ENCODE measurements at regions not wholly inside any gene's neighbourhood (a gene's known extent, or its start where the extent isn't known, plus 50 kb on each side); places are given as distances from the start of the nearest gene placed in this dataset.

DNA sequence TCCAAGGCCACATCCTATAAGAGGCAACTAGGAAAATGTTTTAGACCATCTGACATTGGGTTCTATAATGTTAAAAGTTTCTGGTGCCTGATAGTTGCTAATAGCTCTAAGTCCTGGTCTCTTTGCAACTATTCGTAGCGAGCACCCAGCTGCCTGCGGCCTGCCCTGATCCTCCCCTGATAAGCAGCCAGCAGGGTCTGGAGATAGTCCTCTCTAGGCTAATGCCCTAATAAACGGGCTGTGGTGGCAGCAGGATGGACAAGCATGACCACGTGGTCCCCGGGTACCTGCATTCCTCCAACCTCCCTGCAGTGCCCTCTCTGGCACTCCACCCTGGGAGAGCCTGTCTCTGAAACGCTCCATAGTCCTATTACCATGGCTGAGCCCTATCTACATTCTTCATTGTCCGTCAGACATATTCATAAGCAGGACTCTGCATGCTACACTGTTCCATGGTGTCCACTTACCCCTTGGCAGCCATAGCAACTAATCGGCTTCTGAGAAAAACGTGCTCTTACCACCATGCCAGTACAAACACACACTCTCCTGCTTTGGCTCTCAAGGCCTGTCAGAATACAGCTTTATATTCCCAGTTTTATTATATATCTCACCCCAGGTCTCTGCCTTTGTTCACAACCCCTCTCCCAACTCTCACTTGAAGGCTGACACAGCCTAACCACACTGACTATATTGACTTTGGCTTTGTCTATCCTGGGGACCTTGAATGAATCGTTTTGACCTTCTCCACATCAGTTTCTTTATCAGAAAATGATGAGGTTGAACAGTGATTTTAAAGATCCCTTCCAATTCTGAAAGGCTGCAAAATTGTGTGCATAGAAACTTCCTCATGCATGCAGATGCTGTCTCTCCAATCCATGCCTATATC lies 49.9 kb upstream of the DAPK1 start:
- ChIA-PET CTCF (no interaction called here), RAD21 (ENCODE audit: low non-redundant PET in 1 of 2, low total read pairs in 2 of 2, uncharacterized antibody in 2 of 2, unreplicated experiment in 2 of 2) (no interaction called here)
- H2AFZ ChIP-seq (ENCODE audit: low read depth, low read length, poor library complexity, severe bottlenecking): no peak overlapping the region

More for the DNA sequence above, 49.9 kb upstream of the DAPK1 start:
- Histone ChIP-seq H3K27me3 (ENCODE audit: insufficient read depth, low read length) (no peaks in the 10 kb centered on the region), H3K79me2 (ENCODE audit: insufficient read depth, low read length) (no peaks in the 10 kb centered on the region), H3K4me1 (ENCODE audit: control insufficient read depth in 1 of 2, insufficient read depth in 2 of 2, low read length in 2 of 2) (no peaks in the 10 kb centered on the region), H3K27ac (ENCODE audit: low read depth, low read length) (no peak overlapping the region), H3K9me3 (ENCODE audit: control insufficient read depth in 1 of 2, insufficient read depth in 1 of 2, low read depth in 1 of 2, low read length in 2 of 2) (no peaks in the 10 kb centered on the region), H4K20me1 (ENCODE audit: insufficient read depth) (no peaks in the 10 kb centered on the region), H3K4me2 (ENCODE audit: low read length) (no peak overlapping the region), H3K9ac (ENCODE audit: low read length) (no peak overlapping the region), H3K36me3 (ENCODE audit: control insufficient read depth in 1 of 2, insufficient read depth in 2 of 2, low read length in 2 of 2) (no peaks in the 10 kb centered on the region), H3K9me2 (ENCODE audit: insufficient read depth) (no peaks in the 10 kb centered on the region), H3K4me3 (replicated peaks in 1 of 2; ENCODE audit: low read depth in 1 of 2, low read length in 2 of 2) (no peak overlapping the region)
- BruUV-seq (replicated peaks): no TSS peak
- no peak for TF ChIP-seq YY1 (IDR thresholded peaks at IDR 0.05; ENCODE audit: extremely low read depth, insufficient replicate concordance, low read depth, low read length)
- no peak for TF ChIP-seq CBX3 (IDR thresholded peaks at IDR 0.05; ENCODE audit: low read depth)
- no peak for TF ChIP-seq RAD21 (IDR thresholded peaks at IDR 0.05; ENCODE audit: low read depth)
- TF ChIP-seq, protein P1, sequence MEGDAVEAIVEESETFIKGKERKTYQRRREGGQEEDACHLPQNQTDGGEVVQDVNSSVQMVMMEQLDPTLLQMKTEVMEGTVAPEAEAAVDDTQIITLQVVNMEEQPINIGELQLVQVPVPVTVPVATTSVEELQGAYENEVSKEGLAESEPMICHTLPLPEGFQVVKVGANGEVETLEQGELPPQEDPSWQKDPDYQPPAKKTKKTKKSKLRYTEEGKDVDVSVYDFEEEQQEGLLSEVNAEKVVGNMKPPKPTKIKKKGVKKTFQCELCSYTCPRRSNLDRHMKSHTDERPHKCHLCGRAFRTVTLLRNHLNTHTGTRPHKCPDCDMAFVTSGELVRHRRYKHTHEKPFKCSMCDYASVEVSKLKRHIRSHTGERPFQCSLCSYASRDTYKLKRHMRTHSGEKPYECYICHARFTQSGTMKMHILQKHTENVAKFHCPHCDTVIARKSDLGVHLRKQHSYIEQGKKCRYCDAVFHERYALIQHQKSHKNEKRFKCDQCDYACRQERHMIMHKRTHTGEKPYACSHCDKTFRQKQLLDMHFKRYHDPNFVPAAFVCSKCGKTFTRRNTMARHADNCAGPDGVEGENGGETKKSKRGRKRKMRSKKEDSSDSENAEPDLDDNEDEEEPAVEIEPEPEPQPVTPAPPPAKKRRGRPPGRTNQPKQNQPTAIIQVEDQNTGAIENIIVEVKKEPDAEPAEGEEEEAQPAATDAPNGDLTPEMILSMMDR (IDR thresholded peaks at IDR 0.05 in 2 of 3, conservative IDR thresholded peaks at IDR 0.05 in 1 of 3; ENCODE audit: borderline replicate concordance in 1 of 3, insufficient read depth in 1 of 3, low read depth in 2 of 3, low read length in 2 of 3): no peak
- no peak for TF ChIP-seq ELF1 (IDR thresholded peaks at IDR 0.05; ENCODE audit: borderline replicate concordance, low read depth)
- no peak for TF ChIP-seq SRF (IDR thresholded peaks at IDR 0.05; ENCODE audit: low read depth)
- no peak for TF ChIP-seq FOSL1 (IDR thresholded peaks at IDR 0.05; ENCODE audit: low read depth)
- TF ChIP-seq SP1 (IDR thresholded peaks at IDR 0.05; ENCODE audit: low read depth): no peak
- TF ChIP-seq, protein P2, sequence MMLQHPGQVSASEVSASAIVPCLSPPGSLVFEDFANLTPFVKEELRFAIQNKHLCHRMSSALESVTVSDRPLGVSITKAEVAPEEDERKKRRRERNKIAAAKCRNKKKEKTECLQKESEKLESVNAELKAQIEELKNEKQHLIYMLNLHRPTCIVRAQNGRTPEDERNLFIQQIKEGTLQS (IDR thresholded peaks at IDR 0.05): no peak
- no peak for TF ChIP-seq CEBPB (IDR thresholded peaks at IDR 0.05; ENCODE audit: low read depth)
- TF ChIP-seq POLR2A (IDR thresholded peaks at IDR 0.05; ENCODE audit: borderline replicate concordance, extremely low read depth, insufficient read depth, insufficient read length): no peak
- TF ChIP-seq TCF7L2 (IDR thresholded peaks at IDR 0.05; ENCODE audit: borderline replicate concordance, extremely low read depth, insufficient read depth, insufficient read length): no peak
- no peak for TF ChIP-seq EGR1 (IDR thresholded peaks at IDR 0.05; ENCODE audit: low read depth)
- TF ChIP-seq EZH2phosphoT487 (IDR thresholded peaks at IDR 0.05; ENCODE audit: borderline replicate concordance): no peak
- TF ChIP-seq ZFX (IDR thresholded peaks at IDR 0.05): no peak
- TF ChIP-seq ZNF274 (IDR thresholded peaks at IDR 0.05; ENCODE audit: low read depth, low read length): no peak
- TF ChIP-seq, protein P3, sequence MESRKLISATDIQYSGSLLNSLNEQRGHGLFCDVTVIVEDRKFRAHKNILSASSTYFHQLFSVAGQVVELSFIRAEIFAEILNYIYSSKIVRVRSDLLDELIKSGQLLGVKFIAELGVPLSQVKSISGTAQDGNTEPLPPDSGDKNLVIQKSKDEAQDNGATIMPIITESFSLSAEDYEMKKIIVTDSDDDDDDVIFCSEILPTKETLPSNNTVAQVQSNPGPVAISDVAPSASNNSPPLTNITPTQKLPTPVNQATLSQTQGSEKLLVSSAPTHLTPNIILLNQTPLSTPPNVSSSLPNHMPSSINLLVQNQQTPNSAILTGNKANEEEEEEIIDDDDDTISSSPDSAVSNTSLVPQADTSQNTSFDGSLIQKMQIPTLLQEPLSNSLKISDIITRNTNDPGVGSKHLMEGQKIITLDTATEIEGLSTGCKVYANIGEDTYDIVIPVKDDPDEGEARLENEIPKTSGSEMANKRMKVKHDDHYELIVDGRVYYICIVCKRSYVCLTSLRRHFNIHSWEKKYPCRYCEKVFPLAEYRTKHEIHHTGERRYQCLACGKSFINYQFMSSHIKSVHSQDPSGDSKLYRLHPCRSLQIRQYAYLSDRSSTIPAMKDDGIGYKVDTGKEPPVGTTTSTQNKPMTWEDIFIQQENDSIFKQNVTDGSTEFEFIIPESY (IDR thresholded peaks at IDR 0.05; ENCODE audit: extremely low read depth, insufficient replicate concordance, low read length): no peak
- TF ChIP-seq, protein P4, sequence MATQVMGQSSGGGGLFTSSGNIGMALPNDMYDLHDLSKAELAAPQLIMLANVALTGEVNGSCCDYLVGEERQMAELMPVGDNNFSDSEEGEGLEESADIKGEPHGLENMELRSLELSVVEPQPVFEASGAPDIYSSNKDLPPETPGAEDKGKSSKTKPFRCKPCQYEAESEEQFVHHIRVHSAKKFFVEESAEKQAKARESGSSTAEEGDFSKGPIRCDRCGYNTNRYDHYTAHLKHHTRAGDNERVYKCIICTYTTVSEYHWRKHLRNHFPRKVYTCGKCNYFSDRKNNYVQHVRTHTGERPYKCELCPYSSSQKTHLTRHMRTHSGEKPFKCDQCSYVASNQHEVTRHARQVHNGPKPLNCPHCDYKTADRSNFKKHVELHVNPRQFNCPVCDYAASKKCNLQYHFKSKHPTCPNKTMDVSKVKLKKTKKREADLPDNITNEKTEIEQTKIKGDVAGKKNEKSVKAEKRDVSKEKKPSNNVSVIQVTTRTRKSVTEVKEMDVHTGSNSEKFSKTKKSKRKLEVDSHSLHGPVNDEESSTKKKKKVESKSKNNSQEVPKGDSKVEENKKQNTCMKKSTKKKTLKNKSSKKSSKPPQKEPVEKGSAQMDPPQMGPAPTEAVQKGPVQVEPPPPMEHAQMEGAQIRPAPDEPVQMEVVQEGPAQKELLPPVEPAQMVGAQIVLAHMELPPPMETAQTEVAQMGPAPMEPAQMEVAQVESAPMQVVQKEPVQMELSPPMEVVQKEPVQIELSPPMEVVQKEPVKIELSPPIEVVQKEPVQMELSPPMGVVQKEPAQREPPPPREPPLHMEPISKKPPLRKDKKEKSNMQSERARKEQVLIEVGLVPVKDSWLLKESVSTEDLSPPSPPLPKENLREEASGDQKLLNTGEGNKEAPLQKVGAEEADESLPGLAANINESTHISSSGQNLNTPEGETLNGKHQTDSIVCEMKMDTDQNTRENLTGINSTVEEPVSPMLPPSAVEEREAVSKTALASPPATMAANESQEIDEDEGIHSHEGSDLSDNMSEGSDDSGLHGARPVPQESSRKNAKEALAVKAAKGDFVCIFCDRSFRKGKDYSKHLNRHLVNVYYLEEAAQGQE (IDR thresholded peaks at IDR 0.05; ENCODE audit: low read depth): no peak
- no peak for TF ChIP-seq JUND (IDR thresholded peaks at IDR 0.05)
- no peak for TF ChIP-seq POLR2AphosphoS5 (IDR thresholded peaks at IDR 0.05; ENCODE audit: low read depth, low read length)
- ATAC-seq (no peak), DNase-seq (ENCODE audit: low read depth, low spot score) (no peak)
- POLR2A ChIA-PET: no interaction called here
- intact Hi-C loops (cut with micrococcal nuclease): no loop called here

Measured in HCT116 (cell line).